ENCODE measurements at regions not wholly inside any gene's neighbourhood (a gene's known extent, or its start where the extent isn't known, plus 50 kb on each side); places are given as distances from the start of the nearest gene placed in this dataset.
A peak's percentile ranks its signal among the peaks of the same experiment; 100 is the strongest.

- peak; percentile 10 for DNase-seq (ENCODE audit: low read depth)
- no peak overlapping the region for H3K4me3 ChIP-seq (ENCODE audit: low read depth, low read length)
- TF ChIP-seq, protein P1, sequence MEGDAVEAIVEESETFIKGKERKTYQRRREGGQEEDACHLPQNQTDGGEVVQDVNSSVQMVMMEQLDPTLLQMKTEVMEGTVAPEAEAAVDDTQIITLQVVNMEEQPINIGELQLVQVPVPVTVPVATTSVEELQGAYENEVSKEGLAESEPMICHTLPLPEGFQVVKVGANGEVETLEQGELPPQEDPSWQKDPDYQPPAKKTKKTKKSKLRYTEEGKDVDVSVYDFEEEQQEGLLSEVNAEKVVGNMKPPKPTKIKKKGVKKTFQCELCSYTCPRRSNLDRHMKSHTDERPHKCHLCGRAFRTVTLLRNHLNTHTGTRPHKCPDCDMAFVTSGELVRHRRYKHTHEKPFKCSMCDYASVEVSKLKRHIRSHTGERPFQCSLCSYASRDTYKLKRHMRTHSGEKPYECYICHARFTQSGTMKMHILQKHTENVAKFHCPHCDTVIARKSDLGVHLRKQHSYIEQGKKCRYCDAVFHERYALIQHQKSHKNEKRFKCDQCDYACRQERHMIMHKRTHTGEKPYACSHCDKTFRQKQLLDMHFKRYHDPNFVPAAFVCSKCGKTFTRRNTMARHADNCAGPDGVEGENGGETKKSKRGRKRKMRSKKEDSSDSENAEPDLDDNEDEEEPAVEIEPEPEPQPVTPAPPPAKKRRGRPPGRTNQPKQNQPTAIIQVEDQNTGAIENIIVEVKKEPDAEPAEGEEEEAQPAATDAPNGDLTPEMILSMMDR (IDR thresholded peaks at IDR 0.05; ENCODE audit: insufficient read depth, low read length), result no peak
Measured at GRCh38 chr2:144201868-144202468, 318.0 kb downstream of the ZEB2 start.

DNA sequence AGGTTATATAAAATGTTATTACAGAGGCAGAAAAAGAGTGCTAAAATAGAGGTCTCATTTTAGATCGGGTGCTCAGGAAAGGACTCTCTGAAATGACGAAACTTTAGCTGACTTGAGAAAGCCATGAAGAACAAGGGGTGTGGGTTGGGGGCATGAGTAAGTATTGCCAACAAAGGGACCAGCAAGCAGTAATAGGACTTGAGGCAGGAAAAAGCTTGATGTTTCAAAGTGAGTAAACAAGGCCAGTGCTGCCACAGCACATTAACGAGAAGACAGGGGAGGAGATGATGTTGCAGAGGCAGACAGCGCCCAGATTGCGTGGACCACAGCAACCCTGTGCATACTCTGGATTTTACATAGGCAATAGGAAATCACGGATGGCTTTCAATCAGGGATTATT lies 318.8 kb downstream of the ZEB2 start:
- TF ChIP-seq, protein P1 (IDR thresholded peaks at IDR 0.05; ENCODE audit: insufficient read depth, low read length), result no peak
- no peak for DNase-seq (ENCODE audit: low read depth)
- H3K4me3 ChIP-seq (ENCODE audit: low read depth, low read length), result no peak overlapping the region

GRCh38 chr2:144198116-144198515 lies 321.8 kb downstream of the ZEB2 start:
- no peak overlapping the region for H3K4me3 ChIP-seq (ENCODE audit: low read depth, low read length)
- TF ChIP-seq, protein P1 (IDR thresholded peaks at IDR 0.05; ENCODE audit: insufficient read depth, low read length), result no peak
- DNase-seq (ENCODE audit: low read depth), result peak; percentile 44

DNA sequence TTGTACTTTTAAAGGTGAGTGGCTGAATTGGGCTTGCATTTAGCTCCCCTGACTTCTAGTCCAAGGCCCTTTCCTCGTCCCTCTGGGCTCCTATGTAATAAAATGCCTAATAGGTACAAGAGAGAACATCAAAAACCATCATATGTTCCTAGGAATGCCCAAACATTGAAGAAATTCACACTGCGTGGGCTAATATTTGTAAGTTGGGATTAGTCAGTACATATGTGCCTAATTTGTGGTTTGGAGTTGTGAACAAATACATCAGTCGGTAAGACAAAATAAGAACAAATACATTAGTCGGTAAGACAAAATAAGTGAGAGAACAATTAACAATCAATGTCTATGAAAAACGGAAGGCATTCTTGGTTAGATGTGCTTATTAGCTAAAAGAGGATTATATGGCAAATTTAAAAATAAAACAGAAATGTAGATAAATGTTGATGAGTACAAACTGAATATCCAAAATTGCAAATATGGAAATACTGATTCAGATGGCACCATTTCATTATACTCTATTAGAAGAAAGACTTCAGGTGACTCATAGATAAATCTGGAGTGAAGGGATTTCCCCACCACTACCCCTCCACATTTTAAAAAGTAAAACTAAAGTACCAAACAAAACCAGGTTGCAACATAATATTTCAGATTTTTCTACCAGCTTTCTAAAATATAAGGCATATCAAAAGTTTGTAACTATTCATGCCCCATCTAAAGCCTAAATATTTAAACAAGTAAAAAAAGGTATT lies 325.4 kb downstream of the ZEB2 start:
- H3K4me3 ChIP-seq (ENCODE audit: low read depth, low read length), result no peak overlapping the region
- peak; percentile 22 for DNase-seq (ENCODE audit: low read depth)
- TF ChIP-seq, protein P1 (IDR thresholded peaks at IDR 0.05; ENCODE audit: insufficient read depth, low read length), result no peak

DNA sequence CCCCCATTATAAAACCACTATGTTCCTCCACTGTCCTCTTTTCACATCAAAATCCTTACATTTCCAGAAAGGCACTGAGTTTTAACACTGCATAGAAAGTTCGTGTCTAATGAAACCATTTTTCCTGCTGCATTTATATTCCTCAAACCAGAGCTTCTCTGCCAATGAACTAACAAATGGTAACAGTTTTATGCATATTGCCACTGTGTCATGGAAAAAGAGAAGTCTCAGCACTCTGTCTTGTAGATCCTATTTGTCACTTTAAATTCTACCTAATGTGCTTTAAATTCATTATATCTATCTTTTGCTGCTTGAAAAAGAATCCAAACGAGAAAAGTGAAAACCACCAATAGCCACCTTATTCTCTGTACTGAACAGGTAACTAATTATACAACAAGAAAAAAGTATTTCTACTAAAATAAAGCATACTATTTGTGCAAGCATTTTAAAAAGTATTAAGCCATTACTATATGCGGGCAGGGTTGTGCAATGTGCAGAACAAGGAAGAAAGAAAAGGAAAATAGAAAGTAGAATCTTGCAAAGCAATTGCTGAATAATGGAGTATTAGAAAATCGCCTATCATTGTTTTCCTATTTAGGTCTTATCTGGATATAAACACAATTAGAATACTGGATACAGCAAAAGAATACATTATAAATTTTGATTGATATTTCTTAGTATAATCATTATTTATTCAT lies 328.9 kb downstream of the ZEB2 start:
- no peak for DNase-seq (ENCODE audit: low read depth)
- TF ChIP-seq, protein P1 (IDR thresholded peaks at IDR 0.05; ENCODE audit: insufficient read depth, low read length), result no peak
- H3K4me3 ChIP-seq (ENCODE audit: low read depth, low read length), result no peak overlapping the region

DNA sequence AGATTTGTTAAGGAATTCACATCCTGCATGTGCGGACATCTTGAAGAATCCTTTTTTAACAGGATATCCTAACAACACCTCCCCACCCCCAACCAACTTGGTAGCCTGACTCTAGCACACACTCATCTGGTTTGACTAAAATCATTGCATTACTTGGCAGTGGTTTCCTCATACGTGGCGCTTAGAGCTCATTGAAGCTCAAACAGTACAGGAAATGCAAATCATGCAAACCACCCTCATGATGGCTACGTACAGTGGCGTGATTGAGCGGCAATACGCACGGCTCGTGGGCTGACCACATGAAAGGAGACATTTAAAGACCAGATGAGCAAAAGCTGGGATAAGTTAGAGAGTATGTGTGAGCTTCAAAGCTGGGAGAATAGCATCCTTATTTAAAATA lies 336.2 kb downstream of the ZEB2 start:
- H3K4me3 ChIP-seq (ENCODE audit: low read depth, low read length), result no peak overlapping the region
- TF ChIP-seq, protein P1 (IDR thresholded peaks at IDR 0.05; ENCODE audit: insufficient read depth, low read length), result no peak
- no peak for DNase-seq (ENCODE audit: low read depth)
